ENCODE measurements at regions not wholly inside any gene's neighbourhood (a gene's known extent, or its start where the extent isn't known, plus 50 kb on each side); places are given as distances from the start of the nearest gene placed in this dataset.

GRCh38 chr5:158611581-158611980, 488.1 kb downstream of the EBF1 start:
- no peak for ATAC-seq
- POLR2A ChIA-PET = no interaction called here

More at GRCh38 chr5:158611581-158611980, 488.1 kb downstream of the EBF1 start:
- Histone ChIP-seq H3K27ac (ENCODE audit: control insufficient read depth, insufficient read depth) (no peak overlapping the region), H2AFZ (ENCODE audit: control insufficient read depth, low read depth, low read length) (no peak overlapping the region), H3K4me1 (ENCODE audit: control insufficient read depth, insufficient read depth, low read length) (no peaks in the 10 kb centered on the region), H3K4me2 (ENCODE audit: control insufficient read depth, insufficient read depth) (no peak overlapping the region), H4K20me1 (ENCODE audit: control insufficient read depth, insufficient read depth) (no peaks in the 10 kb centered on the region), H3K79me2 (ENCODE audit: control insufficient read depth, insufficient read depth, low read length) (no peaks in the 10 kb centered on the region), H3K9ac (ENCODE audit: control insufficient read depth, insufficient read depth, low read length) (no peak overlapping the region), H3K36me3 (ENCODE audit: control insufficient read depth in 2 of 2, insufficient read depth in 2 of 2, low read length in 1 of 2) (no peaks in the 10 kb centered on the region), H3K9me3 (replicated peaks; ENCODE audit: control insufficient read depth, insufficient read depth, low read length) (no peaks in the 10 kb centered on the region), H3K4me3 (no peak overlapping the region), H3K27me3 (replicated peaks in 1 of 2; ENCODE audit: control insufficient read depth in 2 of 2, insufficient read depth in 2 of 2, low read length in 1 of 2) (no peaks in the 10 kb centered on the region)
- ChIA-PET RAD21 (ENCODE audit: unreplicated experiment) (no interaction called here), CTCF (no interaction called here), SMC1A (ENCODE audit: uncharacterized antibody, unreplicated experiment) (no interaction called here)
- no peak for FAIRE-seq
- no TSS peak for BruUV-seq (replicated peaks)
- in situ Hi-C loops (cut with MboI) (no loop called here), intact Hi-C loops (cut with micrococcal nuclease; ENCODE audit: unreplicated experiment) (no loop called here)
- TF ChIP-seq BCLAF1 (IDR thresholded peaks at IDR 0.05) (no peak), SMAD1 (IDR thresholded peaks at IDR 0.05; ENCODE audit: low read depth, partially characterized antibody) (no peak), CREB1 (IDR thresholded peaks at IDR 0.05; ENCODE audit: low read depth) (no peak), ZBED1 (IDR thresholded peaks at IDR 0.05; ENCODE audit: borderline replicate concordance) (no peak), ZBTB11 (CRISPR knock-in tag; IDR thresholded peaks at IDR 0.05) (no peak), RBBP5 (conservative IDR thresholded peaks at IDR 0.05) (no peak), ZSCAN29 (IDR thresholded peaks at IDR 0.05) (no peak), DPF2 (IDR thresholded peaks at IDR 0.05) (no peak), BCL3 (IDR thresholded peaks at IDR 0.05; ENCODE audit: borderline replicate concordance, insufficient read depth, low read depth, low read length, poor library complexity, severe bottlenecking) (no peak), ELK1 (IDR thresholded peaks at IDR 0.05; ENCODE audit: low read depth, low read length) (no peak), BCL11A (IDR thresholded peaks at IDR 0.05; ENCODE audit: low read depth, low read length) (no peak), NFYB (IDR thresholded peaks at IDR 0.05; ENCODE audit: insufficient read depth, low read depth, low read length) (no peak), TCF7 (IDR thresholded peaks at IDR 0.05; ENCODE audit: borderline replicate concordance) (no peak)
- DNase-seq (ENCODE audit: low read depth, low spot score) = no peak
- WGBS (ENCODE audit: insufficient coverage, insufficient replicate concordance, low lambda C conversion rate, missing lambda C conversion rate) = 69% methylated on average over 4 of the region's 4 CpGs
